H7 (cell line): ENCODE measurements at regions not wholly inside any gene's neighbourhood (a gene's known extent, or its start where the extent isn't known, plus 50 kb on each side); places are given as distances from the start of the nearest gene placed in this dataset.

ENCODE experiments used
- DNase-seq: peaks from one replicate; pipeline ENCODE4 v3.0.0; 2012
- H3K27me3 ChIP-seq: 2 replicates; pipeline ENCODE4 v1.6.0; 2011; ENCODE audit warnings: mild to moderate bottlenecking, low read length; ENCODE audit not compliant: control insufficient read depth, insufficient read depth
- H3K36me3 ChIP-seq: replicated peaks from 2 replicates; pipeline ENCODE4 v1.5.1; 2011; ENCODE audit warnings: low read length; ENCODE audit not compliant: control insufficient read depth, insufficient read depth
- H3K4me3 ChIP-seq: 2 replicates; pipeline ENCODE4 v1.5.1; 2011; ENCODE audit warnings: low read depth, mild to moderate bottlenecking, control low read depth, low read length, moderate library complexity; ENCODE audit not compliant: insufficient read depth

- no peak for DNase-seq
- H3K4me3 ChIP-seq, result no peak overlapping the region
- no peaks in the 10 kb centered on the region for H3K36me3 ChIP-seq
- H3K27me3 ChIP-seq, result no peaks in the 10 kb centered on the region
These were observed 818.9 kb upstream of the LCORL start for GRCh38 chr4:18840481-18840880.

DNA sequence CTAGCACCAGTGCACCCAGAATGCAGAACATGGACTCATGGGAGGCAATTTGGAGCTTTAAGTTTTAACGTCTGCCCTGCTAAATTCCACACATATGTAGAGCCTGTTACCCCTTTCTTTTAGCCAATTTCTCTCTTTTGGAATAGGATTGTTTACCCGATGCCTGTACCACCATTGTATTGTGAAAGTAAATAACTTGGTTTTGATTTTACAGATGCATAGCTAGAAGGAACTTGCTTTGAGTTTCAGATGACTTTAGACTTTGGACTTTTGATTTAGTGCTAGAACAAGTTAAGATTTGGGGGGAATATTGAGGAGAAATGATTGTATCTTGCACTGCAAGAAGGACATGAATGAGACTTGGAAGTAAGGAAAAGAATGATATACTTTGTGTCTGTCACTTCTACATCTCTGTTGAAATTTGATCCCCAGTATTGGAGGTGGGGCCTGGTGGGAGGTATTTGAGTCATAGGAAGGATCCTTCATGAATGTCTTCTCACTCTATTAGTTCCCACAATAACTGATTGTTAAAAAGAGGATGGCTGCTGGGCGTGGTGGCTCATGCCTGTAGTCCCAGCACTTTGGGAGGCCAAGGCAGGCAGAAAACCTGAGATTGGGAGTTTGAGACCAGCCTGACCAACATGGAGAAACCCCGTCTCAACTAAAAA is 794.8 kb upstream of the LCORL start:
- no peak overlapping the region for H3K4me3 ChIP-seq
- no peaks in the 10 kb centered on the region for H3K27me3 ChIP-seq
- no peaks in the 10 kb centered on the region for H3K36me3 ChIP-seq
- no peak for DNase-seq

- H3K27me3 ChIP-seq, result no peaks in the 10 kb centered on the region
- H3K36me3 ChIP-seq, result no peaks in the 10 kb centered on the region
- no peak overlapping the region for H3K4me3 ChIP-seq
- no peak for DNase-seq
These were observed 794.2 kb upstream of the LCORL start for GRCh38 chr4:18815779-18816173.

GRCh38 chr4:18815081-18815778 is 793.7 kb upstream of the LCORL start:
- no peak for DNase-seq
- Histone ChIP-seq H3K4me3 (no peak overlapping the region), H3K36me3 (no peaks in the 10 kb centered on the region)

DNA sequence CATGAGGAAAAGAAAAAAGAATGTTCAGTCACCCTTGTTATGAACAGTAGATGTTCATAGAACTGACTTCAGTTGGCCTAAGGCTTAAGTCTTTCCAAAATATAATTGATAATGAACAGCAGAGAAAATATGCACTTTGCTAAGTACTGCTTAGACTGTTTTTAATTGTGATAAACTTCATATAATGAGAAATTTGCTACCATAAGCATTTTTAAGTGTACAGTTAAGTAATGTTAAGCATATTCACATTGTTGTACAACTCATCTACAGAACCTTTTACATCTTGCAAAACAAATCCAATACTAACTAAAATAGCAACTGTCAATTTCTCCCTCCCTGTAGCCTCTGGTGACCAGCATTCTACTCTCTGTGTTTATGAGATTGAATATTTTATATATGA is 792.2 kb upstream of the LCORL start:
- no peak overlapping the region for H3K4me3 ChIP-seq
- H3K36me3 ChIP-seq, result no peaks in the 10 kb centered on the region
- DNase-seq, result no peak
- H3K27me3 ChIP-seq, result no peaks in the 10 kb centered on the region

More at GRCh38 chr4:18815081-18815778, 793.7 kb upstream of the LCORL start:
- H3K27me3 ChIP-seq, result no peaks in the 10 kb centered on the region

GRCh38 chr4:18813055-18813454 is 791.5 kb upstream of the LCORL start:
- DNase-seq, result no peak
- Histone ChIP-seq H3K27me3 (no peaks in the 10 kb centered on the region), H3K4me3 (no peak overlapping the region), H3K36me3 (no peaks in the 10 kb centered on the region)

DNA sequence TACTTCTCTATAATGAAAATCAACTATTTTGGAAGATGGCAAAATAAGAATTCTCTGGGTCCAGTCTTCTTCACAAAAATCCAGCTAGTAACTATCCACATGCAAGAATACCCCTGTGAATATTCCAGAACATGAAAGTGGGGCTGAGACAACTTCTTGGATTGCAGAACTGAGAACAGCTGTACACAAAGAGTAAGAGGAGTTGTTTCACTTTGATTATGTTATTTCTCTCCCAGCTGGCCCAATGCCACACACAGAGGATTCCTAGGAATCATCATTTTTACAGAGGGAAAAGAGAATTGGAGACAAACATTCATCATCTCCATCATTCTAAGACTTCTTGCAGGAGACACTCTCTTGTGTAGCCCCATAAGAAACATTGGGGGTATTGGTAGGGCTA is 782.2 kb upstream of the LCORL start:
- Histone ChIP-seq H3K27me3 (no peaks in the 10 kb centered on the region), H3K36me3 (no peaks in the 10 kb centered on the region), H3K4me3 (no peak overlapping the region)
- DNase-seq, result no peak

GRCh38 chr4:18798123-18798522 is 776.6 kb upstream of the LCORL start:
- no peak for DNase-seq
- no peaks in the 10 kb centered on the region for H3K27me3 ChIP-seq
- H3K4me3 ChIP-seq, result no peak overlapping the region
- no peaks in the 10 kb centered on the region for H3K36me3 ChIP-seq

DNA sequence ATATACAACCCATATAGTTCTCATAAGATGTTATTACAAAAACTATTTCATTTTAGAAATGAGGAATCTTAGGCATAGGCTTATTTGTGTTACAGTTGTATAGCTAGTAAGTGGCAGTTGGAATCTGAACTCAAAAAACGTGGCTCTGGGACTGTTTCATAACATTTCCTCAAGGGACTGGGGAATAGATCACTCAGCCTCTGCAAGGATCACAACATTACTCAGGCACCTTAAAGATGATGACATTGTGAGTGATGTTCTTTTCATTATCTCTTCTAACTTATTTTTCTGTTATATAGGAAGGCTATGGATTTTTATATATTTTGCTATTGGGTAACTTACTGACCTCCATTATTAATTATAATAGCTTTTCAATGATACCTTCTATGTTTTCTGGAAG is 774.2 kb upstream of the LCORL start:
- Histone ChIP-seq H3K36me3 (no peaks in the 10 kb centered on the region), H3K4me3 (no peak overlapping the region), H3K27me3 (no peaks in the 10 kb centered on the region)
- no peak for DNase-seq

- H3K27me3 ChIP-seq, result no peaks in the 10 kb centered on the region
- H3K36me3 ChIP-seq, result no peaks in the 10 kb centered on the region
- DNase-seq, result no peak
These were observed 755.8 kb upstream of the LCORL start for GRCh38 chr4:18777190-18777930.

DNA sequence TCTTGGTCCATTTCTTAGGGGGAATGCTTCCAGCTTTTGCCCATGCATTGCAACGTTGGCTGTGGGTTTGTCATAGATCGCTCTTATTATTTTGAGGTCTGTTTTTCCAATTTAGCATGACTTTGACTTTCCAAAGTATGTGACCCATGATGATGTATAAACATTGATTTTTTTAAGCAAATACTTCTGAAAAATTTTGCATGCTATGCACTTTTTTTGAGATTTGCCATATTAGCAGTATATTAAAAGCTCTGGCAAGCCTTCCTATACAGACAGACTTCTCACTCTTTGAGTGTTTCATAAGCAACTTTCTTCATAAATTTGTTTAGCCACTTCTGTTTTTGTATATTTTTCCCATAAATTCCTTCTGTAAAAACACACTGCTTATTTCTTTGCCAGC is 746.4 kb upstream of the LCORL start:
- Histone ChIP-seq H3K4me3 (no peak overlapping the region), H3K27me3 (no peaks in the 10 kb centered on the region), H3K36me3 (no peaks in the 10 kb centered on the region)
- DNase-seq, result no peak

More at GRCh38 chr4:18777190-18777930, 755.8 kb upstream of the LCORL start:
- no peak overlapping the region for H3K4me3 ChIP-seq

DNA sequence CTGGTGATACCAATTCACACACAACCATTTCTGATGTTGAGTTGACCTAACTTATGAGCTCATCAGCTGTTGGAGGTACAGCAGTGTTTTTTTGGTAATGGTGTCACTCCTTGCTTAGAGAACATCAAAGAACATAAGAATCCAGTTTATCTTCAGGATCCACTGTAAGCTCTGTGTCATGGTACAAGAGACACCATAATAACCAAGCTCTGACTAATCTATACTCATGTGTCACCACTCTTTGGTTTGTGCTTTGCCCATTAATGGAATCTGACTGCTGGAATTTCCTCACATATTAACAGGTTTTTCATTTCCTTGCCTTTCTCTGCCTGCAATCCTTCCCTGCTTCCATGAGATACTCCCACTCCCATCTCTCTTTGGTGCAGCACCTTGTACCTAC is 735.1 kb upstream of the LCORL start:
- no peak for DNase-seq
- Histone ChIP-seq H3K27me3 (no peaks in the 10 kb centered on the region; the same call in 1 of the 2 replicates), H3K4me3 (no peak overlapping the region), H3K36me3 (no peaks in the 10 kb centered on the region)

GRCh38 chr4:18754180-18754579 is 732.6 kb upstream of the LCORL start:
- no peaks in the 10 kb centered on the region for H3K36me3 ChIP-seq
- no peaks in the 10 kb centered on the region; the same call in 1 of the 2 replicates for H3K27me3 ChIP-seq
- DNase-seq, result no peak
- no peak overlapping the region for H3K4me3 ChIP-seq

DNA sequence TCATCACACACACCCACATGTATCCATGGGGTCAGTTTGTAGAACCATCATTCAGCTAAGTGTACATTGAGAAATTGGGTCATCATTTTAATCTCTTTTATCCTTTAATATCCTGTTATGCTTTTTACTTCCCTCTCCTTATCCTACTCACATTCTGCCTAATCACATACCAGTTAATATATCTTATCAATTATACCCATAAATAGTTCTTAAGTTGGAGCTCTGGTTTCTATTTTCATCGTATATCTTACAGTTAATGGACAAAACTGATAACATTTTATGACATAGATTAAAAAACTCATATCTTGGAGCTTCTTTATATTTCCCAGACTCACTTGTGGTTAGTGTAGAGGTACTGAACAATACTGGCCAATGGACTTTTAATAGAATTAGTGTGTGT is 729.5 kb upstream of the LCORL start:
- no peaks in the 10 kb centered on the region; the same call in 1 of the 2 replicates for H3K27me3 ChIP-seq
- no peak overlapping the region for H3K4me3 ChIP-seq
- DNase-seq, result no peak
- no peaks in the 10 kb centered on the region for H3K36me3 ChIP-seq

DNA sequence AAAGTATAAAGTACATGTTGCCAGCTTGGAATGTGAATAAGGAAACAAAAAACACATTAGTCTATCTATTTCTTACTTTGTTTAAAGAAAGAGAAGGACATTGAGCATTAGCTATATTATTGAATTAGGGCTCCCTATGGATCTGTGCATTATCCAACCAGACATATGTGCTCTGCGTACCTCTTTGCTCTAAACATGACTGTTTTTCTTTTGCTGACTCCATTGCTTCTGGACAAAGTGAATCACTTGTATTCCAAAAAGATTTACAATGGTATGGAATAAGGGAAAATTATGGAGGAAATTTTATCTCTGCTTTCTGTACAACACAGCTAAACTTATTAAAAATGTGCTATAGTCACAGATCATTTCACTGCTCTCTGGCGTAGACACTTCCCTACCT is 727.8 kb upstream of the LCORL start:
- H3K27me3 ChIP-seq, result no peaks in the 10 kb centered on the region
- no peaks in the 10 kb centered on the region for H3K36me3 ChIP-seq
- H3K4me3 ChIP-seq, result no peak overlapping the region
- no peak for DNase-seq
